ENCODE measurements at regions not wholly inside any gene's neighbourhood (a gene's known extent, or its start where the extent isn't known, plus 50 kb on each side); places are given as distances from the start of the nearest gene placed in this dataset.

DNA sequence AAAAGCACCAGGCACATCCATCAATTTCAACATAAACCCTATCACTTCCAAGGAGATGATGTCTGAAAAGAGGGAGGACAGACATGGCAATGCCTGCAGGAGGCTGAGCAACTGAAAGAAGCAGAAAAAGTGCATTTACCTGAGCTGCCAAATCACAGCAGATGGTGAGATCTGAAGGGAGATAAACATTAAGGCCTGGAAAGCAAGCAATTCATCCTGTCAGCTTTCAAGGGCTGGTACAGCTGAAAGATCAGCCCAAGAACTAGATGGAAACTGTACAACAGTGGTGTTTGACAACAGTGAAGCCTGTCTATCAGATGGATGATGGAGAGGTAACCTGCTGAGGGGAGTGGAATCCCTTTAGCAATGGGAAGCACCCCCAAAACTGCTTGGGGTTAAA is 433.2 kb upstream of the ZNF608 start:
- no peak overlapping the region for H3K4me3 ChIP-seq (ENCODE audit: low read depth, low read length)
- BruUV-seq (replicated peaks), result no TSS peak
- no peaks in the 10 kb centered on the region for H3K36me3 ChIP-seq (ENCODE audit: control insufficient read depth, insufficient read depth, low read length)
- TF ChIP-seq, protein P1, sequence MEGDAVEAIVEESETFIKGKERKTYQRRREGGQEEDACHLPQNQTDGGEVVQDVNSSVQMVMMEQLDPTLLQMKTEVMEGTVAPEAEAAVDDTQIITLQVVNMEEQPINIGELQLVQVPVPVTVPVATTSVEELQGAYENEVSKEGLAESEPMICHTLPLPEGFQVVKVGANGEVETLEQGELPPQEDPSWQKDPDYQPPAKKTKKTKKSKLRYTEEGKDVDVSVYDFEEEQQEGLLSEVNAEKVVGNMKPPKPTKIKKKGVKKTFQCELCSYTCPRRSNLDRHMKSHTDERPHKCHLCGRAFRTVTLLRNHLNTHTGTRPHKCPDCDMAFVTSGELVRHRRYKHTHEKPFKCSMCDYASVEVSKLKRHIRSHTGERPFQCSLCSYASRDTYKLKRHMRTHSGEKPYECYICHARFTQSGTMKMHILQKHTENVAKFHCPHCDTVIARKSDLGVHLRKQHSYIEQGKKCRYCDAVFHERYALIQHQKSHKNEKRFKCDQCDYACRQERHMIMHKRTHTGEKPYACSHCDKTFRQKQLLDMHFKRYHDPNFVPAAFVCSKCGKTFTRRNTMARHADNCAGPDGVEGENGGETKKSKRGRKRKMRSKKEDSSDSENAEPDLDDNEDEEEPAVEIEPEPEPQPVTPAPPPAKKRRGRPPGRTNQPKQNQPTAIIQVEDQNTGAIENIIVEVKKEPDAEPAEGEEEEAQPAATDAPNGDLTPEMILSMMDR (IDR thresholded peaks at IDR 0.05; ENCODE audit: insufficient read depth in 1 of 2, low read depth in 1 of 2, low read length in 1 of 2, severe bottlenecking in 1 of 2, unreplicated experiment in 1 of 2), result no peak
- peaks cover 10% of the 10 kb centered on the region for H3K4me1 ChIP-seq
- H3K4me3 Mint-ChIP-seq (ENCODE audit: unreplicated experiment), result no peak overlapping the region
- H3K36me3 Mint-ChIP-seq (ENCODE audit: insufficient read depth, unreplicated experiment), result no peaks in the 10 kb centered on the region
- H3K9me3 ChIP-seq, result no peaks in the 10 kb centered on the region
- ChIA-PET POLR2A (no interaction called here), CTCF (no interaction called here)
- no peak for DNase-seq
- H3K4me1 Mint-ChIP-seq (ENCODE audit: low read depth, unreplicated experiment), result peaks cover 7% of the 10 kb centered on the region
- no peaks in the 10 kb centered on the region for H3K27me3 ChIP-seq (replicated peaks; ENCODE audit: control insufficient read depth, insufficient read depth, low read length)
- no peaks in the 10 kb centered on the region for H3K27me3 Mint-ChIP-seq (ENCODE audit: insufficient read depth, unreplicated experiment)
- H3K27ac Mint-ChIP-seq (ENCODE audit: unreplicated experiment), result no peak overlapping the region
- H3K9me3 Mint-ChIP-seq (ENCODE audit: unreplicated experiment), result peaks cover 10% of the 10 kb centered on the region
- intact Hi-C loops (cut with micrococcal nuclease; ENCODE audit: unreplicated experiment), result no loop called here

DNA sequence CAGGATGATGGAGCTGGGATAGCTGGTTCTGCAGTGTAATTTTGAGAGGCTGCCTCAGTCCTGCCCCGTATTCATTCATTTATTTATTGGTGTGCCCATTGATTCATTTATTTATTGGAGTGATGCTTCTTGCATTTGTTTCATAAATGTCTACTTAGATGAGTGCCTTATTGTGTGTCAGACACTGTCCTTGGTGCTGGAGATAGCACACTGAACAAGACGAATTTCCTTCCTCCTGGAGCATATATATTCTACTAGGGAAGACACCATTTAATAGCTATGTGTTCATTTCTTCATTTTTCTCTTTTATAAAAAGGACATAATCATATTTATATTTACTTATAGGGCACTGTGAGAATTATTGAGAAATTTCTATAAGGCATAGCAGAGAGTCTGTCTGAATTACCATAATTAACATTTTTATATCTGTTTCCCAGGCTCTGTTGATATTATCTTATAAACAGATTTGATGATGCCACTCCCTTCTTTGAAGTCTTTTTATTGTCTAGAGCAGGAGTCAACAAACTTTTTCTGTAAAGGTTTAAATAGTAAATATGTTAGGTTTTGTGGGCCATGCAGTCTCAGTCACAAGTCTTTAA is 433.9 kb upstream of the ZNF608 start:
- no peak overlapping the region for H3K4me3 Mint-ChIP-seq (ENCODE audit: unreplicated experiment)

DNA sequence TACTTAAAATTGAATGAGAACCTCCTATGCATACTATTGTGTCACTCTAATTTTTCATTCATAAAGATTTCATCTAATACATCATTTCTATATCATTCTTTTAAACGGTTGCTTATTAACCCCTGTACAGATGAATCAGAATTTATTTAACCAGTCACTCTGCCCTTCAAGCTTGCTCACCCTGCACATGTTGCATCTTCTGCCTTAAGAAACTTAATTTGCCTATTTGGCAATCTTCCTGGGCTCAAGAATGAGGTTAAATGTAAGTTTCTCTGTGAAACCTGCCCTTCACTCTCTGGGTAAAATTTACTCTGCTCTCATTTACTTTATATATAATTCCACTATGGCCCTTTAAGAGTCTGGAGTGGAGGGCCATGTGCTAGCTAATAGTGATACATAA is 434.7 kb upstream of the ZNF608 start:
- TF ChIP-seq, protein P1 (IDR thresholded peaks at IDR 0.05; ENCODE audit: insufficient read depth in 1 of 2, low read depth in 1 of 2, low read length in 1 of 2, severe bottlenecking in 1 of 2, unreplicated experiment in 1 of 2), result no peak
- CTCF ChIA-PET, result no interaction called here
- H3K27ac Mint-ChIP-seq (ENCODE audit: unreplicated experiment), result no peak overlapping the region
- no TSS peak for BruUV-seq (replicated peaks)
- intact Hi-C loops (cut with micrococcal nuclease; ENCODE audit: unreplicated experiment), result no loop called here
- Histone ChIP-seq H3K36me3 (ENCODE audit: control insufficient read depth, insufficient read depth, low read length) (no peaks in the 10 kb centered on the region), H3K27me3 (replicated peaks; ENCODE audit: control insufficient read depth, insufficient read depth, low read length) (no peaks in the 10 kb centered on the region), H3K4me1 (peaks cover 4% of the 10 kb centered on the region), H3K4me3 (ENCODE audit: low read depth, low read length) (no peak overlapping the region), H3K9me3 (no peaks in the 10 kb centered on the region)
- no peak for DNase-seq
- no peaks in the 10 kb centered on the region for H3K36me3 Mint-ChIP-seq (ENCODE audit: insufficient read depth, unreplicated experiment)
- POLR2A ChIA-PET, result no interaction called here
- H3K4me3 Mint-ChIP-seq (ENCODE audit: unreplicated experiment), result no peak overlapping the region
- peaks cover 10% of the 10 kb centered on the region for H3K9me3 Mint-ChIP-seq (ENCODE audit: unreplicated experiment)
- peaks cover 5% of the 10 kb centered on the region for H3K4me1 Mint-ChIP-seq (ENCODE audit: low read depth, unreplicated experiment)
- no peaks in the 10 kb centered on the region for H3K27me3 Mint-ChIP-seq (ENCODE audit: insufficient read depth, unreplicated experiment)

More for the DNA sequence above, 433.9 kb upstream of the ZNF608 start:
- Mint-ChIP-seq H3K4me1 (ENCODE audit: low read depth, unreplicated experiment) (peaks cover 7% of the 10 kb centered on the region), H3K27ac (ENCODE audit: unreplicated experiment) (no peak overlapping the region), H3K36me3 (ENCODE audit: insufficient read depth, unreplicated experiment) (no peaks in the 10 kb centered on the region), H3K9me3 (ENCODE audit: unreplicated experiment) (peaks cover 10% of the 10 kb centered on the region), H3K27me3 (ENCODE audit: insufficient read depth, unreplicated experiment) (no peaks in the 10 kb centered on the region)
- H3K9me3 ChIP-seq, result no peaks in the 10 kb centered on the region
- POLR2A ChIA-PET, result no interaction called here
- intact Hi-C loops (cut with micrococcal nuclease; ENCODE audit: unreplicated experiment), result no loop called here
- no peaks in the 10 kb centered on the region for H3K36me3 ChIP-seq (ENCODE audit: control insufficient read depth, insufficient read depth, low read length)
- BruUV-seq (replicated peaks), result no TSS peak
- DNase-seq, result no peak
- TF ChIP-seq, protein P1 (IDR thresholded peaks at IDR 0.05; ENCODE audit: insufficient read depth in 1 of 2, low read depth in 1 of 2, low read length in 1 of 2, severe bottlenecking in 1 of 2, unreplicated experiment in 1 of 2), result no peak
- H3K4me1 ChIP-seq, result peaks cover 10% of the 10 kb centered on the region
- H3K27me3 ChIP-seq (replicated peaks; ENCODE audit: control insufficient read depth, insufficient read depth, low read length), result no peaks in the 10 kb centered on the region
- no peak overlapping the region for H3K4me3 ChIP-seq (ENCODE audit: low read depth, low read length)
- CTCF ChIA-PET, result no interaction called here
